OCI-LY7 (cell line): ENCODE measurements at regions not wholly inside any gene's neighbourhood (a gene's known extent, or its start where the extent isn't known, plus 50 kb on each side); places are given as distances from the start of the nearest gene placed in this dataset.

Experiments
- EZH2phosphoT487 ChIP-seq: fragments of 200-600 bp; sonication (generic); IDR thresholded peaks from 2 replicates; pipeline ENCODE4 v1.6.1; 2018; ENCODE audit warnings: low read depth, borderline replicate concordance, mild to moderate bottlenecking, mixed run types, antibody characterized with exemption, low read length, moderate library complexity, mixed read lengths
- TF ChIP-seq, protein P1 (sequence below): fragments of 200-600 bp; sonication (generic); conservative IDR thresholded peaks from 2 replicates; pipeline ENCODE4 v1.5.1; 2014; ENCODE audit warnings: mild to moderate bottlenecking, antibody characterized with exemption, low read length, moderate library complexity, mixed read lengths

DNA sequence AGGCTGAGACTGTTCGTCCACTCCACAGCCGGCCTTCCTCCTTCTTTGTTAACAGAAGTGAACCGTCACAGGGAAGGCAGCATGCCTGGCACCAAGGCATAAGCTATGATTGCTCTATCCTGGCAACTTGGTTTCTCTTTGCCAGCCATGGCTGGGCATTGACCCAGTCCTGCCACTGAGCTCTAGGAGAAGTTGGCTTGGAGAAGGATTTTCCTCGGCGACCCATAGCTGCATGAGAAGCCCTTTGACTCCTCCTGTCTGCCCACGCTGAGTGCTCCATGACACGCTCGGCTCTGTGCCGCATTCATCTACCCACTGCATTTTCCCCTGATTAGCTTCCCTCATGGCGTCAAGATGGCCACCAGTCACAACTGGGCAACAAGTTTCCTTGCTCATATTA is 111.8 kb upstream of the EXOC2 start:
- TF ChIP-seq, protein P1, sequence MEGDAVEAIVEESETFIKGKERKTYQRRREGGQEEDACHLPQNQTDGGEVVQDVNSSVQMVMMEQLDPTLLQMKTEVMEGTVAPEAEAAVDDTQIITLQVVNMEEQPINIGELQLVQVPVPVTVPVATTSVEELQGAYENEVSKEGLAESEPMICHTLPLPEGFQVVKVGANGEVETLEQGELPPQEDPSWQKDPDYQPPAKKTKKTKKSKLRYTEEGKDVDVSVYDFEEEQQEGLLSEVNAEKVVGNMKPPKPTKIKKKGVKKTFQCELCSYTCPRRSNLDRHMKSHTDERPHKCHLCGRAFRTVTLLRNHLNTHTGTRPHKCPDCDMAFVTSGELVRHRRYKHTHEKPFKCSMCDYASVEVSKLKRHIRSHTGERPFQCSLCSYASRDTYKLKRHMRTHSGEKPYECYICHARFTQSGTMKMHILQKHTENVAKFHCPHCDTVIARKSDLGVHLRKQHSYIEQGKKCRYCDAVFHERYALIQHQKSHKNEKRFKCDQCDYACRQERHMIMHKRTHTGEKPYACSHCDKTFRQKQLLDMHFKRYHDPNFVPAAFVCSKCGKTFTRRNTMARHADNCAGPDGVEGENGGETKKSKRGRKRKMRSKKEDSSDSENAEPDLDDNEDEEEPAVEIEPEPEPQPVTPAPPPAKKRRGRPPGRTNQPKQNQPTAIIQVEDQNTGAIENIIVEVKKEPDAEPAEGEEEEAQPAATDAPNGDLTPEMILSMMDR = no peak
- no peak for TF ChIP-seq EZH2phosphoT487
